HG03280 (cell line): ENCODE measurements at regions not wholly inside any gene's neighbourhood (a gene's known extent, or its start where the extent isn't known, plus 50 kb on each side); places are given as distances from the start of the nearest gene placed in this dataset.

Experiments used
- ATAC-seq: cut with Tn5 transposase; IDR thresholded peaks from one replicate; pipeline ENCODE4 v1.9.1; 2021; ENCODE audit warnings: mild to moderate bottlenecking, moderate library complexity; ENCODE audit not compliant: unreplicated experiment

- no peak for ATAC-seq
Observed at GRCh38 chr13:97057176-97057575, 62.9 kb upstream of the OXGR1 start.

- no peak for ATAC-seq
Observed at GRCh38 chr13:97058391-97058790, 64.1 kb upstream of the OXGR1 start.

GRCh38 chr13:97058926-97059325 lies 64.7 kb upstream of the OXGR1 start:
- ATAC-seq = no peak

- no peak for ATAC-seq
Observed at GRCh38 chr13:97067017-97067895, 73.0 kb upstream of the OXGR1 start.

GRCh38 chr13:97068151-97068550 lies 73.9 kb upstream of the OXGR1 start:
- ATAC-seq = no peak

- no peak for ATAC-seq
Observed at GRCh38 chr13:97069050-97069815, 75.0 kb upstream of the OXGR1 start.

GRCh38 chr13:97072297-97072696 lies 78.0 kb upstream of the OXGR1 start:
- ATAC-seq = no peak

GRCh38 chr13:97074618-97075017 lies 80.3 kb upstream of the OXGR1 start:
- no peak for ATAC-seq

GRCh38 chr13:97076898-97077297 lies 82.6 kb upstream of the OXGR1 start:
- no peak for ATAC-seq

GRCh38 chr13:97077341-97077740 lies 83.1 kb upstream of the OXGR1 start:
- no peak for ATAC-seq

GRCh38 chr13:97079726-97080125 lies 85.5 kb upstream of the OXGR1 start:
- no peak for ATAC-seq

GRCh38 chr13:97082461-97083207 lies 88.4 kb upstream of the OXGR1 start:
- no peak for ATAC-seq

- ATAC-seq = no peak
Observed at GRCh38 chr13:97091196-97091595, 96.9 kb upstream of the OXGR1 start.

- ATAC-seq = no peak
Observed at GRCh38 chr13:97100821-97101220, 106.5 kb upstream of the OXGR1 start.

GRCh38 chr13:97101912-97102708 lies 107.8 kb upstream of the OXGR1 start:
- ATAC-seq = no peak

- no peak for ATAC-seq
Observed at GRCh38 chr13:97106323-97106722, 112.0 kb upstream of the OXGR1 start.

- ATAC-seq = no peak
Observed at GRCh38 chr13:97107815-97108529, 113.7 kb upstream of the OXGR1 start.

- ATAC-seq = no peak
Observed at GRCh38 chr13:97108530-97108900, 113.6 kb upstream of the MBNL2 start.

- ATAC-seq = no peak
Observed at GRCh38 chr13:97109256-97109655, 112.9 kb upstream of the MBNL2 start.
